ENCODE measurements at regions not wholly inside any gene's neighbourhood (a gene's known extent, or its start where the extent isn't known, plus 50 kb on each side); places are given as distances from the start of the nearest gene placed in this dataset.

DNA sequence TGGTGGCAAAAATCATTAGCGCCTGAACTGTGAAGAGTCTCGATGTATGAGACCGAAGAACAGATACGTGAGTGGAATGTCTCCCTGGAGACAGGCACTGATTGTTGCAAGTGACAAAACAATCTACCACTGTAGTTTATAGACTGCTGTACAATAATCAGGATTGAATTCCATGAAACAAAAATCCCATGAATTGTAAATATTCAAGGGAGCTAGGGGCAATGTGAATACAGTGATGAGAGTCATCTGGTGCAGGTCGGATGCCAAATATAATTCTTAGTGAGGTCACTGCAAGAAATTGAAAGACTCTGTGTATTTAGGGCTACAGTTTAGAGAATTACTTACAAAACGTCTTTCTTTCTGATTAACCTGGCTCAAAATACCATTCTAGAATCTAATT lies 594.4 kb upstream of the VSTM2A start:
- TF ChIP-seq, protein P1, sequence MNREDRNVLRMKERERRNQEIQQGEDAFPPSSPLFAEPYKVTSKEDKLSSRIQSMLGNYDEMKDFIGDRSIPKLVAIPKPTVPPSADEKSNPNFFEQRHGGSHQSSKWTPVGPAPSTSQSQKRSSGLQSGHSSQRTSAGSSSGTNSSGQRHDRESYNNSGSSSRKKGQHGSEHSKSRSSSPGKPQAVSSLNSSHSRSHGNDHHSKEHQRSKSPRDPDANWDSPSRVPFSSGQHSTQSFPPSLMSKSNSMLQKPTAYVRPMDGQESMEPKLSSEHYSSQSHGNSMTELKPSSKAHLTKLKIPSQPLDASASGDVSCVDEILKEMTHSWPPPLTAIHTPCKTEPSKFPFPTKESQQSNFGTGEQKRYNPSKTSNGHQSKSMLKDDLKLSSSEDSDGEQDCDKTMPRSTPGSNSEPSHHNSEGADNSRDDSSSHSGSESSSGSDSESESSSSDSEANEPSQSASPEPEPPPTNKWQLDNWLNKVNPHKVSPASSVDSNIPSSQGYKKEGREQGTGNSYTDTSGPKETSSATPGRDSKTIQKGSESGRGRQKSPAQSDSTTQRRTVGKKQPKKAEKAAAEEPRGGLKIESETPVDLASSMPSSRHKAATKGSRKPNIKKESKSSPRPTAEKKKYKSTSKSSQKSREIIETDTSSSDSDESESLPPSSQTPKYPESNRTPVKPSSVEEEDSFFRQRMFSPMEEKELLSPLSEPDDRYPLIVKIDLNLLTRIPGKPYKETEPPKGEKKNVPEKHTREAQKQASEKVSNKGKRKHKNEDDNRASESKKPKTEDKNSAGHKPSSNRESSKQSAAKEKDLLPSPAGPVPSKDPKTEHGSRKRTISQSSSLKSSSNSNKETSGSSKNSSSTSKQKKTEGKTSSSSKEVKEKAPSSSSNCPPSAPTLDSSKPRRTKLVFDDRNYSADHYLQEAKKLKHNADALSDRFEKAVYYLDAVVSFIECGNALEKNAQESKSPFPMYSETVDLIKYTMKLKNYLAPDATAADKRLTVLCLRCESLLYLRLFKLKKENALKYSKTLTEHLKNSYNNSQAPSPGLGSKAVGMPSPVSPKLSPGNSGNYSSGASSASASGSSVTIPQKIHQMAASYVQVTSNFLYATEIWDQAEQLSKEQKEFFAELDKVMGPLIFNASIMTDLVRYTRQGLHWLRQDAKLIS (CRISPR knock-in tag; IDR thresholded peaks at IDR 0.05) = no peak
- TF ChIP-seq BRCA1 (IDR thresholded peaks at IDR 0.05) (no peak), BRCA1 (CRISPR knock-in tag; IDR thresholded peaks at IDR 0.05) (no peak), ZNF707 (CRISPR knock-in tag; conservative IDR thresholded peaks at IDR 0.05) (no peak), HDAC2 (IDR thresholded peaks at IDR 0.05) (no peak), ZNF146 (CRISPR knock-in tag; IDR thresholded peaks at IDR 0.05; ENCODE audit: unreplicated experiment) (no peak), HSF4 (CRISPR knock-in tag; IDR thresholded peaks at IDR 0.05; ENCODE audit: borderline replicate concordance) (no peak), MIER1 (IDR thresholded peaks at IDR 0.05; ENCODE audit: low read depth) (no peak), CREM (IDR thresholded peaks at IDR 0.05; ENCODE audit: low read depth) (no peak), ARNT (IDR thresholded peaks at IDR 0.05) (no peak), MAFK (IDR thresholded peaks at IDR 0.05; ENCODE audit: low read length) (no peak), POLR2A (conservative IDR thresholded peaks at IDR 0.05) (no peak)
- TF ChIP-seq, protein P2, sequence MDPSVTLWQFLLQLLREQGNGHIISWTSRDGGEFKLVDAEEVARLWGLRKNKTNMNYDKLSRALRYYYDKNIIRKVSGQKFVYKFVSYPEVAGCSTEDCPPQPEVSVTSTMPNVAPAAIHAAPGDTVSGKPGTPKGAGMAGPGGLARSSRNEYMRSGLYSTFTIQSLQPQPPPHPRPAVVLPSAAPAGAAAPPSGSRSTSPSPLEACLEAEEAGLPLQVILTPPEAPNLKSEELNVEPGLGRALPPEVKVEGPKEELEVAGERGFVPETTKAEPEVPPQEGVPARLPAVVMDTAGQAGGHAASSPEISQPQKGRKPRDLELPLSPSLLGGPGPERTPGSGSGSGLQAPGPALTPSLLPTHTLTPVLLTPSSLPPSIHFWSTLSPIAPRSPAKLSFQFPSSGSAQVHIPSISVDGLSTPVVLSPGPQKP (CRISPR knock-in tag; IDR thresholded peaks at IDR 0.05) = no peak
- TF ChIP-seq, protein P3, sequence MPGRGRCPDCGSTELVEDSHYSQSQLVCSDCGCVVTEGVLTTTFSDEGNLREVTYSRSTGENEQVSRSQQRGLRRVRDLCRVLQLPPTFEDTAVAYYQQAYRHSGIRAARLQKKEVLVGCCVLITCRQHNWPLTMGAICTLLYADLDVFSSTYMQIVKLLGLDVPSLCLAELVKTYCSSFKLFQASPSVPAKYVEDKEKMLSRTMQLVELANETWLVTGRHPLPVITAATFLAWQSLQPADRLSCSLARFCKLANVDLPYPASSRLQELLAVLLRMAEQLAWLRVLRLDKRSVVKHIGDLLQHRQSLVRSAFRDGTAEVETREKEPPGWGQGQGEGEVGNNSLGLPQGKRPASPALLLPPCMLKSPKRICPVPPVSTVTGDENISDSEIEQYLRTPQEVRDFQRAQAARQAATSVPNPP (IDR thresholded peaks at IDR 0.05; ENCODE audit: borderline replicate concordance, insufficient read depth, insufficient read length) = no peak
